OCI-LY1 (cell line): ENCODE measurements at regions not wholly inside any gene's neighbourhood (a gene's known extent, or its start where the extent isn't known, plus 50 kb on each side); places are given as distances from the start of the nearest gene placed in this dataset.

Experiments
- H2AFZ ChIP-seq: fragments of 200-600 bp; sonication (generic), shearing (Covaris generic); 2 replicates; pipeline ENCODE4 v1.6.0; 2014; ENCODE audit warnings: antibody characterized with exemption, mild to moderate bottlenecking, low read length
- H3F3A ChIP-seq: fragments of 200-600 bp; sonication (generic), shearing (Covaris generic); 2 replicates; pipeline ENCODE4 v1.6.0; 2014; ENCODE audit warnings: mild to moderate bottlenecking, antibody characterized with exemption, low read length, moderate library complexity; ENCODE audit not compliant: insufficient read depth
- H3K27ac ChIP-seq: fragments of 200-600 bp; sonication (generic); 2 replicates; pipeline ENCODE4 v1.5.1; 2014; ENCODE audit warnings: low read length, mixed run types, mild to moderate bottlenecking, low read depth; ENCODE audit not compliant: poor library complexity, severe bottlenecking
- H3K27me3 ChIP-seq: fragments of 200-600 bp; sonication (generic); 2 replicates; pipeline ENCODE4 v1.6.0; 2014; ENCODE audit warnings: antibody characterized with exemption, mild to moderate bottlenecking, low read length, moderate library complexity; ENCODE audit not compliant: insufficient read depth
- H3K36me3 ChIP-seq: fragments of 200-600 bp; sonication (generic); 2 replicates; pipeline ENCODE4 v1.6.1; 2014; ENCODE audit warnings: mild to moderate bottlenecking, antibody characterized with exemption, low read length, moderate library complexity, mixed read lengths; ENCODE audit not compliant: insufficient read depth
- H3K4me1 ChIP-seq: fragments of 200-600 bp; sonication (generic); 2 replicates; pipeline ENCODE4 v1.5.1; 2014; ENCODE audit warnings: mild to moderate bottlenecking, low read length, moderate library complexity; ENCODE audit not compliant: insufficient read depth, severe bottlenecking
- H3K4me2 ChIP-seq: fragments of 200-600 bp; sonication (generic), shearing (Covaris generic); 2 replicates; pipeline ENCODE4 v1.6.1; 2014; ENCODE audit warnings: low read length
- H3K4me3 ChIP-seq: fragments of 200-600 bp; sonication (generic); 2 replicates; pipeline ENCODE4 v1.5.1; 2014; ENCODE audit warnings: low read length, low read depth, mild to moderate bottlenecking, mixed read lengths; ENCODE audit not compliant: poor library complexity, severe bottlenecking
- H3K79me2 ChIP-seq: fragments of 200-600 bp; shearing (Covaris generic); 2 replicates; pipeline ENCODE4 v1.6.1; 2016; ENCODE audit warnings: mixed run types, low read length, mixed read lengths; ENCODE audit not compliant: insufficient read depth
- H3K9ac ChIP-seq: fragments of 200-600 bp; sonication (generic), shearing (Covaris generic); 2 replicates; pipeline ENCODE4 v1.6.1; 2014; ENCODE audit warnings: mild to moderate bottlenecking, low read length, mixed read lengths
- H3K9me2 ChIP-seq: fragments of 200-600 bp; sonication (generic), shearing (Covaris generic); 2 replicates; pipeline ENCODE4 v1.6.1; 2014; ENCODE audit warnings: low read depth, mild to moderate bottlenecking, low read length, mixed read lengths
- H3K9me3 ChIP-seq: fragments of 200-600 bp; shearing (Covaris generic); 2 replicates; pipeline ENCODE4 v1.6.1; 2014; ENCODE audit warnings: low read length, mixed read lengths
- H4K20me1 ChIP-seq: fragments of 200-600 bp; sonication (generic), shearing (Covaris generic); 2 replicates; pipeline ENCODE4 v1.6.0; 2016; ENCODE audit warnings: mild to moderate bottlenecking, low read length; ENCODE audit not compliant: insufficient read depth
- CTCF ChIP-seq: fragments of 200-600 bp; sonication (generic), shearing (Covaris generic); IDR thresholded peaks from 2 replicates; pipeline ENCODE4 v1.5.1; 2017; ENCODE audit warnings: mild to moderate bottlenecking, antibody characterized with exemption, low read length, moderate library complexity, mixed read lengths
- EZH2 ChIP-seq: fragments of 200-600 bp; sonication (generic), shearing (Covaris generic); IDR thresholded peaks from 2 replicates; pipeline ENCODE4 v1.8.0; 2017; ENCODE audit warnings: borderline replicate concordance, mixed run types, mild to moderate bottlenecking, antibody characterized with exemption, low read length, moderate library complexity, mixed read lengths

- TF ChIP-seq CTCF = no peak
- no peak for TF ChIP-seq EZH2
- no peaks in the 10 kb centered on the region for H3K36me3 ChIP-seq
Observed at GRCh38 chr21:24935991-24936390, 671.3 kb downstream of the MRPL39 start.

GRCh38 chr21:24910591-24910990 lies 696.7 kb downstream of the MRPL39 start:
- no peaks in the 10 kb centered on the region for H3K9me3 ChIP-seq
- H2AFZ ChIP-seq = no peak overlapping the region
- no peaks in the 10 kb centered on the region for H3K36me3 ChIP-seq
- TF ChIP-seq CTCF (no peak), EZH2 (no peak)
- H3K4me3 ChIP-seq = no peak overlapping the region
- no peaks in the 10 kb centered on the region for H4K20me1 ChIP-seq
- no peaks in the 10 kb centered on the region for H3K79me2 ChIP-seq
- no peak overlapping the region for H3K27ac ChIP-seq
- no peak overlapping the region for H3K9ac ChIP-seq
- H3K9me2 ChIP-seq = no peaks in the 10 kb centered on the region
- no peaks in the 10 kb centered on the region for H3K4me1 ChIP-seq
- H3K27me3 ChIP-seq = no peaks in the 10 kb centered on the region
- H3F3A ChIP-seq = no peaks in the 10 kb centered on the region
- H3K4me2 ChIP-seq = no peak overlapping the region

More at GRCh38 chr21:24935991-24936390, 671.3 kb downstream of the MRPL39 start:
- H3K4me3 ChIP-seq = no peak overlapping the region
- no peaks in the 10 kb centered on the region for H4K20me1 ChIP-seq
- H3K4me1 ChIP-seq = no peaks in the 10 kb centered on the region
- H2AFZ ChIP-seq = no peak overlapping the region
- H3K27ac ChIP-seq = no peak overlapping the region
- no peaks in the 10 kb centered on the region for H3K9me2 ChIP-seq
- no peak overlapping the region for H3K9ac ChIP-seq
- H3K79me2 ChIP-seq = no peaks in the 10 kb centered on the region
- H3K4me2 ChIP-seq = no peak overlapping the region
- no peaks in the 10 kb centered on the region for H3K27me3 ChIP-seq
- H3F3A ChIP-seq = no peaks in the 10 kb centered on the region
- H3K9me3 ChIP-seq = no peaks in the 10 kb centered on the region

- Histone ChIP-seq H3K27me3 (no peaks in the 10 kb centered on the region), H2AFZ (no peak overlapping the region), H3K9me2 (no peaks in the 10 kb centered on the region), H3K4me1 (no peaks in the 10 kb centered on the region), H3K79me2 (no peaks in the 10 kb centered on the region), H3K27ac (no peak overlapping the region), H4K20me1 (no peaks in the 10 kb centered on the region), H3K4me2 (no peak overlapping the region), H3K4me3 (no peak overlapping the region), H3F3A (no peaks in the 10 kb centered on the region), H3K9me3 (no peaks in the 10 kb centered on the region), H3K9ac (no peak overlapping the region), H3K36me3 (no peaks in the 10 kb centered on the region)
- TF ChIP-seq CTCF (no peak), EZH2 (no peak)
Observed at GRCh38 chr21:24903994-24904635, 703.2 kb downstream of the MRPL39 start.
